HG03097 (cell line): ENCODE measurements at regions not wholly inside any gene's neighbourhood (a gene's known extent, or its start where the extent isn't known, plus 50 kb on each side); places are given as distances from the start of the nearest gene placed in this dataset.

Experiments
- ATAC-seq: cut with Tn5 transposase; IDR thresholded peaks from one replicate; pipeline ENCODE4 v1.9.1; 2021; ENCODE audit not compliant: unreplicated experiment, low FRiP score

- no peak for ATAC-seq
These were observed 75.6 kb downstream of the ENGASE start for GRCh38 chr17:79150035-79150733.

- ATAC-seq = no peak
These were observed 74.0 kb downstream of the ENGASE start for GRCh38 chr17:79148584-79148983.

- ATAC-seq = no peak
These were observed 73.3 kb downstream of the ENGASE start for GRCh38 chr17:79147746-79148506.

- ATAC-seq = no peak
These were observed 71.9 kb downstream of the ENGASE start for GRCh38 chr17:79146562-79146961.

- ATAC-seq = no peak
These were observed 70.9 kb downstream of the ENGASE start for GRCh38 chr17:79145548-79145947.

GRCh38 chr17:79144133-79144532 lies 69.5 kb downstream of the ENGASE start:
- no peak for ATAC-seq

GRCh38 chr17:79142375-79142774 lies 67.8 kb downstream of the ENGASE start:
- no peak for ATAC-seq

GRCh38 chr17:79141578-79142355 lies 67.1 kb downstream of the ENGASE start:
- no peak for ATAC-seq

GRCh38 chr17:79138826-79139225 lies 64.2 kb downstream of the ENGASE start:
- ATAC-seq = no peak

- ATAC-seq = no peak
These were observed 63.2 kb downstream of the ENGASE start for GRCh38 chr17:79137789-79138165.

GRCh38 chr17:79137015-79137788 lies 62.6 kb downstream of the ENGASE start:
- ATAC-seq = no peak

GRCh38 chr17:79136596-79136995 lies 62.0 kb downstream of the ENGASE start:
- no peak for ATAC-seq
